ENCODE measurements at regions not wholly inside any gene's neighbourhood (a gene's known extent, or its start where the extent isn't known, plus 50 kb on each side); places are given as distances from the start of the nearest gene placed in this dataset.

- TF ChIP-seq FOXK2 (IDR thresholded peaks at IDR 0.05), result no peak
- no peak for TF ChIP-seq BHLHE40 (IDR thresholded peaks at IDR 0.05; ENCODE audit: borderline replicate concordance)
- TF ChIP-seq ELF4 (IDR thresholded peaks at IDR 0.05), result no peak
- TF ChIP-seq FOXA1 (IDR thresholded peaks at IDR 0.05), result no peak
- TF ChIP-seq FOXM1 (IDR thresholded peaks at IDR 0.05; ENCODE audit: borderline replicate concordance), result no peak
- TF ChIP-seq ARNT (IDR thresholded peaks at IDR 0.05), result no peak
- no peak for TF ChIP-seq SP1 (IDR thresholded peaks at IDR 0.05)
- no peak for TF ChIP-seq HDGF (IDR thresholded peaks at IDR 0.05; ENCODE audit: borderline replicate concordance)
- no peak for TF ChIP-seq SUZ12 (IDR thresholded peaks at IDR 0.05)
Observed at GRCh38 chr10:5268743-5269142, 72.1 kb downstream of the AKR1C4 start.
